H1 (cell line): ENCODE measurements at regions not wholly inside any gene's neighbourhood (a gene's known extent, or its start where the extent isn't known, plus 50 kb on each side); places are given as distances from the start of the nearest gene placed in this dataset.

Experiments used
- ATF2 ChIP-seq: IDR thresholded peaks from 2 replicates; pipeline ENCODE4 v1.6.1; 2012; ENCODE audit warnings: low read length, inconsistent platforms
- CHD1 ChIP-seq: IDR thresholded peaks from 2 replicates; pipeline ENCODE4 v1.6.1; 2012; ENCODE audit warnings: low read depth, low read length, improper control_type of control experiment
- CHD7 ChIP-seq: fragments of 300-600 bp; sonication (generic); IDR thresholded peaks from 2 replicates; pipeline ENCODE4 v1.7.1; 2012; ENCODE audit warnings: low read length, moderate library complexity, mild to moderate bottlenecking, inconsistent platforms; ENCODE audit not compliant: insufficient replicate concordance
- FOSL1 ChIP-seq: IDR thresholded peaks from 2 replicates; pipeline ENCODE4 v1.6.1; 2011; ENCODE audit warnings: mild to moderate bottlenecking, low read depth, low read length, moderate library complexity; ENCODE audit not compliant: insufficient read depth
- HDAC2 ChIP-seq, 2 experiments: fragments of 300-600 bp in 1 of 2; sonication (generic) in 1 of 2; IDR thresholded peaks; 2 replicates each; pipeline ENCODE4 v1.6.1; 2011 to 2012; ENCODE audit warnings: low read depth in 2 of 2, low read length in 2 of 2, mild to moderate bottlenecking in 2 of 2, moderate library complexity in 2 of 2, borderline replicate concordance in 1 of 2, inconsistent platforms in 1 of 2
- HDAC6 ChIP-seq: IDR thresholded peaks from one replicate; pipeline ENCODE4 v1.7.1; 2012; ENCODE audit warnings: low read depth, mild to moderate bottlenecking, inconsistent platforms, low read length, moderate library complexity
- SP1 ChIP-seq: IDR thresholded peaks from 2 replicates; pipeline ENCODE4 v1.6.1; 2011; ENCODE audit warnings: low read depth, low read length
- YY1 ChIP-seq: IDR thresholded peaks from 2 replicates; pipeline ENCODE4 v1.6.1; 2011; ENCODE audit warnings: low read depth, mild to moderate bottlenecking, low read length

- TF ChIP-seq CHD7 (no peak), ATF2 (no peak), HDAC2 (IDR thresholded peaks at IDR 0.05; ENCODE audit: borderline replicate concordance in 1 of 2, low read depth in 2 of 2, low read length in 2 of 2) (no peak), YY1 (no peak), HDAC6 (no peak), SP1 (no peak), FOSL1 (no peak), CHD1 (no peak)
These were observed 83.2 kb upstream of the CHST15 start (continued) for GRCh38 chr10:124176349-124177179.
